Spleen (tissue), 11 donors: ENCODE measurements at regions not wholly inside any gene's neighbourhood (a gene's known extent, or its start where the extent isn't known, plus 50 kb on each side); places are given as distances from the start of the nearest gene placed in this dataset.

Experiments used
- DNase-seq: peaks from one replicate; pipeline ENCODE4 v3.0.0-alpha.2; 2020
- H3K27ac ChIP-seq, 8 donors: fragments of 200-600 bp; sonication (generic) in 7 of 8; 1 replicate in 4 of 8; 2 replicates in 4 of 8; pipeline versions ENCODE4 v1.5.0 to v1.8.0; 2016 to 2021; ENCODE audit warnings: inconsistent platforms in 4 of 8, mild to moderate bottlenecking in 4 of 8, moderate library complexity in 1 of 8
- H3K27me3 ChIP-seq, 7 donors: fragments of 200-600 bp; sonication (generic) in 6 of 7; replicated peaks in 1 of 7; 1 replicate in 4 of 7; 2 replicates in 3 of 7; pipeline versions ENCODE4 v1.5.0 to v1.8.0; 2016 to 2021; ENCODE audit warnings: inconsistent platforms in 3 of 7, mild to moderate bottlenecking in 1 of 7
- H3K36me3 ChIP-seq, 6 donors: fragments of 200-600 bp; sonication (generic) in 5 of 6; 1 replicate in 4 of 6; 2 replicates in 2 of 6; pipeline versions ENCODE4 v1.5.0 to v1.8.0; 2016 to 2021; ENCODE audit warnings: inconsistent platforms in 2 of 6
- H3K4me1 ChIP-seq, 6 donors: fragments of 200-600 bp; sonication (generic) in 5 of 6; 1 replicate in 3 of 6; 2 replicates in 3 of 6; pipeline versions ENCODE4 v1.5.0 to v1.8.0; 2016 to 2021; ENCODE audit warnings: inconsistent platforms in 3 of 6
- H3K4me3 ChIP-seq, 8 donors: fragments of 200-600 bp; sonication (generic) in 7 of 8; 1 replicate in 4 of 8; 2 replicates in 4 of 8; pipeline versions ENCODE4 v1.5.0 to v1.8.0; 2016 to 2021; ENCODE audit warnings: inconsistent platforms in 4 of 8, mild to moderate bottlenecking in 4 of 8, moderate library complexity in 2 of 8
- H3K9me3 ChIP-seq, 8 donors: fragments of 200-600 bp; sonication (generic) in 7 of 8; 1 replicate in 4 of 8; 2 replicates in 4 of 8; pipeline versions ENCODE4 v1.5.0 to v1.8.0; 2016 to 2021; ENCODE audit warnings: inconsistent platforms in 4 of 8
- CTCF ChIP-seq, 11 experiments: fragments of 200-600 bp in 7 of 11; fragments of 450-650 bp in 4 of 11; sonication (generic) in 4 of 11; IDR thresholded peaks in 8 of 11; conservative IDR thresholded peaks in 3 of 11; 1 replicate in 7 of 11; 2 replicates in 4 of 11; pipeline versions ENCODE4 v1.4.0 to v1.8.0; 2016 to 2021; ENCODE audit warnings: antibody characterized with exemption in 11 of 11, inconsistent platforms in 4 of 11, mild to moderate bottlenecking in 1 of 11
- POLR2A ChIP-seq, 3 donors: fragments of 450-650 bp; IDR thresholded peaks; one replicate each; pipeline ENCODE4 v1.5.1; 2017; ENCODE audit warnings: antibody characterized with exemption in 3 of 3, mild to moderate bottlenecking in 1 of 3
- POLR2AphosphoS5 ChIP-seq, 3 donors: sonication (generic); formaldehyde crosslinking; IDR thresholded peaks; one replicate each; pipeline ENCODE4 v1.5.1; 2017; ENCODE audit warnings: antibody characterized with exemption in 3 of 3
- WGBS, 5 donors: extraction: QIAGEN DNeasy Blood & Tissue Kit in 3 of 5; methylation state at CpG; one replicate each; pipeline versions ENCODE4 v1.1.5 to v1.1.7; 2013 to 2018; 5-methylcytosine and 5-hydroxymethylcytosine counted together
- intact Hi-C: fragments of 100-400 bp; cut with DNase I; formaldehyde crosslinking; loops from one replicate; pipeline ENCODE4 v1.15.0; 2023; ENCODE audit warnings: low total_unique reads
- donor health status: healthy with polysubstance abuse.
- donor health status: DM: no; HTN: no; CAD: no; lungs with moderate emphysema.
- donor health status: DM: no; HTN: no; CAD: no.
- donor health status: Bipolar disorder and iron deficiency.
- donor health status: healthy.
- donor health status: DM: no; HTN: no; CAD: no.
- donor health status: DM: yes; HTN: yes; CAD: no.

- Histone ChIP-seq H3K27ac (no peak overlapping the region), H3K36me3 (no peaks in the 10 kb centered on the region), H3K4me3 (no peak overlapping the region), H3K4me1 (no peaks in the 10 kb centered on the region), H3K9me3 (peaks cover 0 to 6% (median 0%) of the 10 kb centered on the region in 8 donors), H3K27me3 (no peaks in the 10 kb centered on the region)
- intact Hi-C loops: no loop called here
- no peak for TF ChIP-seq CTCF (IDR thresholded peaks at IDR 0.05 in 8 of 11, conservative IDR thresholded peaks at IDR 0.05 in 3 of 11)
- TF ChIP-seq POLR2A (IDR thresholded peaks at IDR 0.05): no peak
- TF ChIP-seq POLR2AphosphoS5 (IDR thresholded peaks at IDR 0.05): no peak
- no peak for DNase-seq
- 89 to 94% (median 91%) methylated on average over 2 of the region's 2 CpGs for WGBS, 5 donors
Observed at GRCh38 chr13:75927183-75927669, 291.1 kb downstream of the LMO7 start.

GRCh38 chr13:75920536-75920935, 284.4 kb downstream of the LMO7 start:
- TF ChIP-seq POLR2AphosphoS5 (IDR thresholded peaks at IDR 0.05) (no peak), CTCF (IDR thresholded peaks at IDR 0.05 in 8 of 11, conservative IDR thresholded peaks at IDR 0.05 in 3 of 11) (no peak), POLR2A (IDR thresholded peaks at IDR 0.05) (no peak)
- 82 to 97% (median 95%) methylated on average over 1 of the region's 1 CpG for WGBS, 5 donors
- no peaks in the 10 kb centered on the region for H3K27me3 ChIP-seq
- DNase-seq: no peak
- no peaks in the 10 kb centered on the region for H3K4me1 ChIP-seq
- no peak overlapping the region for H3K4me3 ChIP-seq
- peaks cover 0 to 7% (median 4%) of the 10 kb centered on the region in 8 donors for H3K9me3 ChIP-seq
- intact Hi-C loops: no loop called here
- no peaks in the 10 kb centered on the region for H3K36me3 ChIP-seq
- no peak overlapping the region for H3K27ac ChIP-seq

DNA sequence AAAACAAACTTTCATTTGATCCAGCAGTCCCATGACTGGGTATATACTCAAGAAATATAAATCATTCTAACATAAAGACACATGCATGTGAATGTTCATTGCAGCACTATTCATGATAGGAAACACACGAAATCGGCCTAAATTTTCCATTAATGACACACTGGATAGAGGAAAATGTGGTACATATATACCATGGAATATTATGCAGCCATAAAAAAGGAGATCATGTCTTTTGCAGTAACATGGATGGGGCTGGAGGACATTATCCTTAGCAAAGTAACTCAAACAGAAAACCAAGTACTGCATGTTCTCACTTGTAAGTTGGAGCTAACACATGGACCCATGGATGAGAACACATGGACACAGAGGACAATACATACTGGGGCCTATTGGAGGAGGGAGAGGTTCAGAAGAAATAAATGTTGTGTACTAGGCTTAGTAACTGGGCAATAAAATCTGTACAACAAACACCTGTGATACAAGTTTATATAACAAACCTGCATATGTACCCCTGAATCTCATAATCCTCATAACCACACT, 283.6 kb downstream of the LMO7 start:
- intact Hi-C loops: no loop called here
- Histone ChIP-seq H3K4me3 (no peak overlapping the region), H3K36me3 (no peaks in the 10 kb centered on the region), H3K4me1 (no peaks in the 10 kb centered on the region), H3K27me3 (no peaks in the 10 kb centered on the region), H3K9me3 (peaks cover 0 to 7% (median 4%) of the 10 kb centered on the region in 8 donors), H3K27ac (no peak overlapping the region)
- DNase-seq: no peak
- 75 to 94% (median 78%) methylated on average over 2 of the region's 2 CpGs for WGBS, 5 donors
- TF ChIP-seq POLR2AphosphoS5 (IDR thresholded peaks at IDR 0.05) (no peak), CTCF (IDR thresholded peaks at IDR 0.05 in 8 of 11, conservative IDR thresholded peaks at IDR 0.05 in 3 of 11) (no peak), POLR2A (IDR thresholded peaks at IDR 0.05) (no peak)

GRCh38 chr13:75915066-75915465, 278.9 kb downstream of the LMO7 start:
- H3K27me3 ChIP-seq: no peaks in the 10 kb centered on the region
- TF ChIP-seq POLR2AphosphoS5 (IDR thresholded peaks at IDR 0.05): no peak
- TF ChIP-seq POLR2A (IDR thresholded peaks at IDR 0.05): no peak
- TF ChIP-seq CTCF (IDR thresholded peaks at IDR 0.05 in 8 of 11, conservative IDR thresholded peaks at IDR 0.05 in 3 of 11): no peak
- DNase-seq: no peak
- H3K9me3 ChIP-seq: peaks cover 0 to 7% (median 4%) of the 10 kb centered on the region in 8 donors
- no peak overlapping the region for H3K4me3 ChIP-seq
- no peaks in the 10 kb centered on the region for H3K4me1 ChIP-seq
- intact Hi-C loops: no loop called here
- H3K36me3 ChIP-seq: no peaks in the 10 kb centered on the region
- no peak overlapping the region for H3K27ac ChIP-seq
